Caco-2 (cell line): ENCODE measurements at regions not wholly inside any gene's neighbourhood (a gene's known extent, or its start where the extent isn't known, plus 50 kb on each side); places are given as distances from the start of the nearest gene placed in this dataset.

Experiments used
- BruUV-seq: library from RNA; stranded (reverse); fragments of 400-500 nt; replicated peaks from 2 replicates; lab custom pipeline; 2021; lab: Mats Ljungman, UMichigan
- CTCF ChIA-PET: fragments of 300-600 bp; sonication (Branson Sonifier 250); formaldehyde crosslinking; loops from one replicate; lab custom pipeline; 2022; ENCODE audit warnings: antibody characterized with exemption; lab: Charles Lee
- POLR2A ChIA-PET: fragments of 300-600 bp; sonication (Branson Sonifier 250); formaldehyde crosslinking; loops from one replicate; lab custom pipeline; 2022; ENCODE audit warnings: antibody characterized with exemption; lab: Charles Lee
- DNase-seq, 2 experiments: peaks; one replicate each; pipeline versions ENCODE4 v3.0.0 to v3.0.0-alpha.2; 2020 to 2022
- H3K27me3 ChIP-seq: replicated peaks from 2 replicates; pipeline ENCODE4 v1.6.0; 2011; ENCODE audit warnings: low read length; ENCODE audit not compliant: control insufficient read depth, insufficient read depth
- H3K36me3 ChIP-seq: 2 replicates; pipeline ENCODE4 v1.5.1; 2011; ENCODE audit warnings: low read length; ENCODE audit not compliant: control insufficient read depth, insufficient read depth
- H3K4me1 ChIP-seq: fragments of 250-450 bp; sonication (Bioruptor Pico); 2 replicates; pipeline ENCODE4 v1.5.1; 2020; ENCODE audit warnings: mild to moderate bottlenecking
- H3K4me3 ChIP-seq: 2 replicates; pipeline ENCODE4 v1.5.1; 2011; ENCODE audit warnings: low read depth, mild to moderate bottlenecking, control low read depth, low read length
- H3K9me3 ChIP-seq: fragments of 250-450 bp; sonication (Bioruptor Pico); 2 replicates; pipeline ENCODE4 v1.5.1; 2020; ENCODE audit warnings: mild to moderate bottlenecking, moderate library complexity
- H3K27ac Mint-ChIP-seq: one replicate; pipeline ENCODE4 v1.8.0; 2022; ENCODE audit warnings: mixed read lengths; ENCODE audit not compliant: unreplicated experiment
- H3K27me3 Mint-ChIP-seq: one replicate; pipeline ENCODE4 v1.8.0; 2022; ENCODE audit warnings: mixed read lengths; ENCODE audit not compliant: insufficient read depth, unreplicated experiment
- H3K36me3 Mint-ChIP-seq: one replicate; pipeline ENCODE4 v1.8.0; 2022; ENCODE audit warnings: mild to moderate bottlenecking, mixed read lengths; ENCODE audit not compliant: insufficient read depth, unreplicated experiment
- H3K4me1 Mint-ChIP-seq: one replicate; pipeline ENCODE4 v1.8.0; 2022; ENCODE audit warnings: low read depth, mixed read lengths; ENCODE audit not compliant: unreplicated experiment
- H3K4me3 Mint-ChIP-seq: one replicate; pipeline ENCODE4 v1.8.0; 2022; ENCODE audit warnings: mild to moderate bottlenecking, moderate library complexity, mixed read lengths; ENCODE audit not compliant: unreplicated experiment
- H3K9me3 Mint-ChIP-seq: one replicate; pipeline ENCODE4 v1.8.0; 2022; ENCODE audit warnings: mixed read lengths; ENCODE audit not compliant: unreplicated experiment
- intact Hi-C: fragments of 100-400 bp; cut with micrococcal nuclease; formaldehyde crosslinking; loops from one replicate; pipeline ENCODE4 v1.10.0; 2022; ENCODE audit not compliant: unreplicated experiment
- TF ChIP-seq, protein P1 (sequence below), 2 experiments: fragments of 200-600 bp in 1 of 2; IDR thresholded peaks; 1 replicate in 1 of 2; 2 replicates in 1 of 2; pipeline versions ENCODE4 v1.5.1 to v1.8.0; 2011 to 2022; ENCODE audit warnings: antibody characterized with exemption in 1 of 2, control low read depth in 1 of 2, inconsistent platforms in 1 of 2, low read depth in 1 of 2, low read length in 1 of 2, mild to moderate bottlenecking in 1 of 2, moderate library complexity in 1 of 2; ENCODE audit not compliant: insufficient read depth in 1 of 2, severe bottlenecking in 1 of 2, unreplicated experiment in 1 of 2

DNA sequence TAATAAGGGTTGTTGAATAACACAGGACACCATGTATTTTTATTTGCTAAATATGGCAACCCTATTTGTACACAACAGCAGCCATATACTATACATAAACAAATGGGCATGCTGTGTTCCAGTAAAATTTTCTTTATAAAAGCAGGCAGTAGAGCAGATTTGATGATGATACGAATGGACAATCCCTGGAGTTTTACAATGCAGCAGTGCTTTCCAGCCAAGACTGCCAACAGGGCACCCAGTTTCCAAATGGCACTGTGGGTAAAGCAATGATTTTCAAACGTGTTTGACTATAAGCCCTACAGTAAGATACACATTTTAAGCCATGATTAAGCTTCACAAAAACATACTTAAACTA lies 282.7 kb downstream of the NUAK1 start:
- H3K4me1 Mint-ChIP-seq, result peaks cover 23% of the 10 kb centered on the region
- H3K27ac Mint-ChIP-seq, result no peak overlapping the region
- H3K36me3 Mint-ChIP-seq, result peaks cover 6% of the 10 kb centered on the region
- intact Hi-C loops, result no loop called here
- no peak for DNase-seq
- H3K9me3 ChIP-seq, result no peaks in the 10 kb centered on the region
- H3K9me3 Mint-ChIP-seq, result peaks cover 29% of the 10 kb centered on the region
- TF ChIP-seq, protein P1, sequence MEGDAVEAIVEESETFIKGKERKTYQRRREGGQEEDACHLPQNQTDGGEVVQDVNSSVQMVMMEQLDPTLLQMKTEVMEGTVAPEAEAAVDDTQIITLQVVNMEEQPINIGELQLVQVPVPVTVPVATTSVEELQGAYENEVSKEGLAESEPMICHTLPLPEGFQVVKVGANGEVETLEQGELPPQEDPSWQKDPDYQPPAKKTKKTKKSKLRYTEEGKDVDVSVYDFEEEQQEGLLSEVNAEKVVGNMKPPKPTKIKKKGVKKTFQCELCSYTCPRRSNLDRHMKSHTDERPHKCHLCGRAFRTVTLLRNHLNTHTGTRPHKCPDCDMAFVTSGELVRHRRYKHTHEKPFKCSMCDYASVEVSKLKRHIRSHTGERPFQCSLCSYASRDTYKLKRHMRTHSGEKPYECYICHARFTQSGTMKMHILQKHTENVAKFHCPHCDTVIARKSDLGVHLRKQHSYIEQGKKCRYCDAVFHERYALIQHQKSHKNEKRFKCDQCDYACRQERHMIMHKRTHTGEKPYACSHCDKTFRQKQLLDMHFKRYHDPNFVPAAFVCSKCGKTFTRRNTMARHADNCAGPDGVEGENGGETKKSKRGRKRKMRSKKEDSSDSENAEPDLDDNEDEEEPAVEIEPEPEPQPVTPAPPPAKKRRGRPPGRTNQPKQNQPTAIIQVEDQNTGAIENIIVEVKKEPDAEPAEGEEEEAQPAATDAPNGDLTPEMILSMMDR (IDR thresholded peaks at IDR 0.05; ENCODE audit: insufficient read depth in 1 of 2, low read depth in 1 of 2, low read length in 1 of 2, severe bottlenecking in 1 of 2, unreplicated experiment in 1 of 2), result no peak
- CTCF ChIA-PET, result no interaction called here
- H3K27me3 ChIP-seq, result no peaks in the 10 kb centered on the region
- H3K4me1 ChIP-seq, result peaks cover 21% of the 10 kb centered on the region
- no peaks in the 10 kb centered on the region for H3K27me3 Mint-ChIP-seq
- no TSS peak for BruUV-seq
- H3K36me3 ChIP-seq, result no peaks in the 10 kb centered on the region
- no peak overlapping the region for H3K4me3 Mint-ChIP-seq
- POLR2A ChIA-PET, result no interaction called here
- H3K4me3 ChIP-seq, result no peak overlapping the region

DNA sequence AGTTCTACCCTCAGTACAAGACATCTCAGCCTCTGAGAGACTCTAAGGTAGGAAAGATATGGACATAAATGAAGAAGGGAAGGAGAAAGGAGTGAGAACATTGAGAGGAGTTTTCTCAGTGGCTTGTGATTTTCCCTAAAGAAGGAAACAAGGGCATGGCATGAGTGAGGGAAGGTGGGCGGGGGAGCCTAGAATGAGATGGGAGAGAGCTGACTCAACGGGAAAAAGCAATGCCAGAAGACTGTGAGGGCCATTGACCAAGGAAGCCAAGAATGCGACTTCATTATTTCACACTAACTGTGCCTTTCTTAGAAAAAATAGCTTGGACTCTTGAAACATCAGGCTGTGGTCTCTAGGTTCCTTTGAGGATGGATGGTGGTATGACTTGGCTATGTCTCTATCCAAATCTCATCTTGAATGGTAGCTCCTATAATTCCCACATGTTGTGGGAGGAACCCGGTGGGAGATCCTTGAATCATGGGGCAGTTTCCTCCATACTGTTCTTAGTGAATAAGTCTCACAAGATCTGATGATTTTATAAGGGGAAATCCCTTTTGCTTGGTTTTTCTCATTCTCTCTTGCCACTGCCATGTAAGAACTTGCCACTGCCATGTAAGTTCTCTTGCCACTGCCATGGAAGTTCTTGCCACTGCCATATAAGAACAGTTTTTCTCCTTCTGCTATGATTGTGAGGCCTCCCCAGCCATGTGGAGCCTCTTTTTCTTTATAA lies 279.6 kb downstream of the NUAK1 start:
- intact Hi-C loops, result no loop called here
- peak overlapping the region; percentile 79 for H3K27ac Mint-ChIP-seq

DNA sequence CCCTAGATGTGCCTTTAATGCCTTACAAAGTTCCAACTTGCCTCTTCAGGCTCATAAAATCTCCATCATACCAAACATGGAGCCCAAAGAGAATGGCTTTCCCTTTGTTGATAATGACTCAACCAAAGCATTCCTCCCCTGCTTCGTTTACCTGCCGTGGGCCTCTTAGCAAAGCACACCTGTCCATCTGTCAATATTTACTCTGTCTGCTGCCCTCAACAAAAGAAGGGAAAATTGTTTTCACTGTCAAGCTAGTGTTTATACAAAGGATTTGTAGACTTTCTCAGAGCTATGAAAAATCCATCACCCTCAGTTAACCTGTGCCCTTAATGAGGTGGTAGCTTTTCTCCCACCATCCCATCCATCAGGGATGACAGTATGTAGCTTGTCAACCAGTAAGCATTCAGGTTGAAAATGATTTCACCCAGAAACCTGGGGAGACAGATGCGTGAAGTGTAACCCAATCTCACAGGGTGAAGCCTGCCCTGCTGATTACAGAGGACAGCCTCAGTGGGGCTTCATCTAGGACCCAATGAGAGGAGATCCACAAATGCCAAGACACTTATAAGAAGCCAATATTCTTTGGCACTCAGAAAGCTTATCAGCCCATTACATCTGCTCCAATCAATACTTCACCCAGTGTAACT lies 278.1 kb downstream of the NUAK1 start:
- intact Hi-C loops, result loop anchor here (1.0 to 10.0 kb wide), 4 partner anchors 46 to 368 kb away; partner anchors contain the start of gene NUAK1
- no peak overlapping the region for H3K4me3 ChIP-seq
- H3K27me3 ChIP-seq, result no peaks in the 10 kb centered on the region
- Mint-ChIP-seq H3K4me3 (peak overlapping the region; percentile 40), H3K36me3 (peaks cover 6% of the 10 kb centered on the region), H3K27ac (peak overlapping the region; percentile 79), H3K9me3 (peaks cover 34% of the 10 kb centered on the region), H3K27me3 (no peaks in the 10 kb centered on the region), H3K4me1 (peaks cover 28% of the 10 kb centered on the region)
- no peaks in the 10 kb centered on the region for H3K9me3 ChIP-seq
- TF ChIP-seq, protein P1 (IDR thresholded peaks at IDR 0.05; ENCODE audit: insufficient read depth in 1 of 2, low read depth in 1 of 2, low read length in 1 of 2, severe bottlenecking in 1 of 2, unreplicated experiment in 1 of 2), result no peak
- H3K4me1 ChIP-seq, result peaks cover 31% of the 10 kb centered on the region
- ChIA-PET POLR2A (interaction anchor here (1.2 kb wide), 1 partner anchor 278 kb away, joined by 3 read pairs; the partner anchor contains the start of gene NUAK1), CTCF (interaction anchor here (1.2 kb wide), 1 partner anchor 276 kb away, joined by 3 read pairs; no protein-coding TSS in a partner anchor)
- DNase-seq, result peak; percentile 84 to 88
- no peaks in the 10 kb centered on the region for H3K36me3 ChIP-seq
- BruUV-seq, result no TSS peak

More for the DNA sequence above, 279.6 kb downstream of the NUAK1 start:
- TF ChIP-seq, protein P1 (IDR thresholded peaks at IDR 0.05; ENCODE audit: insufficient read depth in 1 of 2, low read depth in 1 of 2, low read length in 1 of 2, severe bottlenecking in 1 of 2, unreplicated experiment in 1 of 2), result no peak
- BruUV-seq, result no TSS peak
- H3K27me3 Mint-ChIP-seq, result no peaks in the 10 kb centered on the region
- peaks cover 6% of the 10 kb centered on the region for H3K36me3 Mint-ChIP-seq
- no peaks in the 10 kb centered on the region for H3K36me3 ChIP-seq
- no peak for DNase-seq
- H3K4me3 ChIP-seq, result no peak overlapping the region
- H3K9me3 Mint-ChIP-seq, result peaks cover 42% of the 10 kb centered on the region
- H3K27me3 ChIP-seq, result no peaks in the 10 kb centered on the region
- H3K4me1 Mint-ChIP-seq, result peaks cover 28% of the 10 kb centered on the region
- ChIA-PET CTCF (no interaction called here), POLR2A (no interaction called here)
- no peaks in the 10 kb centered on the region for H3K9me3 ChIP-seq
- no peak overlapping the region for H3K4me3 Mint-ChIP-seq
- H3K4me1 ChIP-seq, result peaks cover 31% of the 10 kb centered on the region
